ENCODE measurements at regions not wholly inside any gene's neighbourhood (a gene's known extent, or its start where the extent isn't known, plus 50 kb on each side); places are given as distances from the start of the nearest gene placed in this dataset.
"Not testable (repeated sequence)": the region's sequence is repeated elsewhere in the genome, so short reads cannot be mapped to it uniquely, and the experiment has no call there.

- Histone ChIP-seq H3K27me3 (ENCODE audit: control insufficient read depth, insufficient read depth, low read length) (no peaks in the 10 kb centered on the region), H3K4me1 (ENCODE audit: control insufficient read depth, insufficient read depth, low read length) (no peaks in the 10 kb centered on the region), H3K4me3 (ENCODE audit: low read depth, low read length) (no peak overlapping the region), H3K36me3 (ENCODE audit: control insufficient read depth, insufficient read depth, low read length) (no peaks in the 10 kb centered on the region), H3K9me3 (ENCODE audit: control insufficient read depth, insufficient read depth, low read length) (no peaks in the 10 kb centered on the region), H3K9ac (ENCODE audit: low read depth, low read length) (no peak overlapping the region)
Observed at GRCh38 chr17:33868899-33869298, 386.2 kb upstream of the CCL2 start.

GRCh38 chr17:33870936-33871335, 384.1 kb upstream of the CCL2 start:
- H3K27me3 ChIP-seq (ENCODE audit: control insufficient read depth, insufficient read depth, low read length) = no peaks in the 10 kb centered on the region
- H3K4me1 ChIP-seq (ENCODE audit: control insufficient read depth, insufficient read depth, low read length) = no peaks in the 10 kb centered on the region
- no peak overlapping the region for H3K9ac ChIP-seq (ENCODE audit: low read depth, low read length)
- H3K36me3 ChIP-seq (ENCODE audit: control insufficient read depth, insufficient read depth, low read length) = no peaks in the 10 kb centered on the region
- H3K9me3 ChIP-seq (ENCODE audit: control insufficient read depth, insufficient read depth, low read length) = no peaks in the 10 kb centered on the region
- no peak overlapping the region for H3K4me3 ChIP-seq (ENCODE audit: low read depth, low read length)

GRCh38 chr17:33871720-33872540, 383.2 kb upstream of the CCL2 start:
- H3K4me3 ChIP-seq (ENCODE audit: low read depth, low read length) = no peak overlapping the region
- H3K4me1 ChIP-seq (ENCODE audit: control insufficient read depth, insufficient read depth, low read length) = no peaks in the 10 kb centered on the region
- no peaks in the 10 kb centered on the region for H3K9me3 ChIP-seq (ENCODE audit: control insufficient read depth, insufficient read depth, low read length)
- H3K27me3 ChIP-seq (ENCODE audit: control insufficient read depth, insufficient read depth, low read length) = no peaks in the 10 kb centered on the region
- H3K36me3 ChIP-seq (ENCODE audit: control insufficient read depth, insufficient read depth, low read length) = no peaks in the 10 kb centered on the region
- no peak overlapping the region for H3K9ac ChIP-seq (ENCODE audit: low read depth, low read length)

- Histone ChIP-seq H3K9me3 (ENCODE audit: control insufficient read depth, insufficient read depth, low read length) (no peaks in the 10 kb centered on the region), H3K4me3 (ENCODE audit: low read depth, low read length) (no peak overlapping the region), H3K36me3 (ENCODE audit: control insufficient read depth, insufficient read depth, low read length) (no peaks in the 10 kb centered on the region), H3K9ac (ENCODE audit: low read depth, low read length) (no peak overlapping the region), H3K4me1 (ENCODE audit: control insufficient read depth, insufficient read depth, low read length) (no peaks in the 10 kb centered on the region), H3K27me3 (ENCODE audit: control insufficient read depth, insufficient read depth, low read length) (no peaks in the 10 kb centered on the region)
Observed at GRCh38 chr17:33873201-33873617, 381.9 kb upstream of the CCL2 start.

- H3K36me3 ChIP-seq (ENCODE audit: control insufficient read depth, insufficient read depth, low read length) = no peaks in the 10 kb centered on the region
- no peak overlapping the region for H3K4me3 ChIP-seq (ENCODE audit: low read depth, low read length)
- no peaks in the 10 kb centered on the region for H3K27me3 ChIP-seq (ENCODE audit: control insufficient read depth, insufficient read depth, low read length)
- no peak overlapping the region for H3K9ac ChIP-seq (ENCODE audit: low read depth, low read length)
- H3K9me3 ChIP-seq (ENCODE audit: control insufficient read depth, insufficient read depth, low read length) = no peaks in the 10 kb centered on the region
- H3K4me1 ChIP-seq (ENCODE audit: control insufficient read depth, insufficient read depth, low read length) = no peaks in the 10 kb centered on the region
Observed at GRCh38 chr17:33874617-33875060, 380.4 kb upstream of the CCL2 start.

- Histone ChIP-seq H3K9ac (ENCODE audit: low read depth, low read length) (no peak overlapping the region), H3K9me3 (ENCODE audit: control insufficient read depth, insufficient read depth, low read length) (no peaks in the 10 kb centered on the region), H3K27me3 (ENCODE audit: control insufficient read depth, insufficient read depth, low read length) (no peaks in the 10 kb centered on the region), H3K4me3 (ENCODE audit: low read depth, low read length) (no peak overlapping the region), H3K4me1 (ENCODE audit: control insufficient read depth, insufficient read depth, low read length) (no peaks in the 10 kb centered on the region), H3K36me3 (ENCODE audit: control insufficient read depth, insufficient read depth, low read length) (no peaks in the 10 kb centered on the region)
Observed at GRCh38 chr17:33875973-33876372, 379.1 kb upstream of the CCL2 start.

GRCh38 chr17:33882273-33882672, 372.8 kb upstream of the CCL2 start:
- not testable (repeated sequence) for H3K4me1 ChIP-seq (ENCODE audit: control insufficient read depth, insufficient read depth, low read length)

GRCh38 chr17:33882677-33883076, 372.4 kb upstream of the CCL2 start:
- not testable (repeated sequence) for H3K4me1 ChIP-seq (ENCODE audit: control insufficient read depth, insufficient read depth, low read length); H3K9ac ChIP-seq (ENCODE audit: low read depth, low read length); H3K36me3 ChIP-seq (ENCODE audit: control insufficient read depth, insufficient read depth, low read length); H3K4me3 ChIP-seq (ENCODE audit: low read depth, low read length); H3K27me3 ChIP-seq (ENCODE audit: control insufficient read depth, insufficient read depth, low read length); H3K9me3 ChIP-seq (ENCODE audit: control insufficient read depth, insufficient read depth, low read length)

More at GRCh38 chr17:33882273-33882672, 372.8 kb upstream of the CCL2 start:
- not testable (repeated sequence) for H3K9me3 ChIP-seq (ENCODE audit: control insufficient read depth, insufficient read depth, low read length); H3K9ac ChIP-seq (ENCODE audit: low read depth, low read length); H3K4me3 ChIP-seq (ENCODE audit: low read depth, low read length); H3K36me3 ChIP-seq (ENCODE audit: control insufficient read depth, insufficient read depth, low read length); H3K27me3 ChIP-seq (ENCODE audit: control insufficient read depth, insufficient read depth, low read length)

- H3K9ac ChIP-seq (ENCODE audit: low read depth, low read length) = no peak overlapping the region
- no peaks in the 10 kb centered on the region for H3K27me3 ChIP-seq (ENCODE audit: control insufficient read depth, insufficient read depth, low read length)
- no peak overlapping the region for H3K4me3 ChIP-seq (ENCODE audit: low read depth, low read length)
- peaks cover 4% of the 10 kb centered on the region for H3K4me1 ChIP-seq (ENCODE audit: control insufficient read depth, insufficient read depth, low read length)
- no peaks in the 10 kb centered on the region for H3K36me3 ChIP-seq (ENCODE audit: control insufficient read depth, insufficient read depth, low read length)
- H3K9me3 ChIP-seq (ENCODE audit: control insufficient read depth, insufficient read depth, low read length) = no peaks in the 10 kb centered on the region
Observed at GRCh38 chr17:33888455-33888854, 366.6 kb upstream of the CCL2 start.

- peaks cover 4% of the 10 kb centered on the region for H3K4me1 ChIP-seq (ENCODE audit: control insufficient read depth, insufficient read depth, low read length)
Observed at GRCh38 chr17:33889040-33889439, 366.0 kb upstream of the CCL2 start.

GRCh38 chr17:33889766-33890165, 365.3 kb upstream of the CCL2 start:
- Histone ChIP-seq H3K4me1 (ENCODE audit: control insufficient read depth, insufficient read depth, low read length) (peaks cover 4% of the 10 kb centered on the region), H3K9me3 (ENCODE audit: control insufficient read depth, insufficient read depth, low read length) (no peaks in the 10 kb centered on the region), H3K36me3 (ENCODE audit: control insufficient read depth, insufficient read depth, low read length) (no peaks in the 10 kb centered on the region), H3K4me3 (ENCODE audit: low read depth, low read length) (no peak overlapping the region), H3K9ac (ENCODE audit: low read depth, low read length) (no peak overlapping the region), H3K27me3 (ENCODE audit: control insufficient read depth, insufficient read depth, low read length) (no peaks in the 10 kb centered on the region)

More at GRCh38 chr17:33889040-33889439, 366.0 kb upstream of the CCL2 start:
- H3K9ac ChIP-seq (ENCODE audit: low read depth, low read length) = no peak overlapping the region
- H3K36me3 ChIP-seq (ENCODE audit: control insufficient read depth, insufficient read depth, low read length) = no peaks in the 10 kb centered on the region
- no peaks in the 10 kb centered on the region for H3K27me3 ChIP-seq (ENCODE audit: control insufficient read depth, insufficient read depth, low read length)
- H3K4me3 ChIP-seq (ENCODE audit: low read depth, low read length) = no peak overlapping the region
- H3K9me3 ChIP-seq (ENCODE audit: control insufficient read depth, insufficient read depth, low read length) = no peaks in the 10 kb centered on the region
